Suppressor macrophage treated with lipopolysaccharide for 1 hour (primary cell): ENCODE measurements at regions not wholly inside any gene's neighbourhood (a gene's known extent, or its start where the extent isn't known, plus 50 kb on each side); places are given as distances from the start of the nearest gene placed in this dataset.

Source experiments
- DNase-seq, 3 donors: peaks; one replicate each; pipeline ENCODE4 v3.0.0-alpha.2; 2020 to 2022

- DNase-seq: no peak
Measured at GRCh38 chr17:77864234-77865111, 94.0 kb upstream of the TNRC6C start.

GRCh38 chr17:77865112-77865611, 93.3 kb upstream of the TNRC6C start:
- DNase-seq: no peak

- no peak for DNase-seq
Measured at GRCh38 chr17:77865716-77866115, 92.8 kb upstream of the TNRC6C start.

GRCh38 chr17:77867308-77867781, 91.2 kb upstream of the TNRC6C start:
- DNase-seq: peak; percentile 76 to 92 (median 89)

- DNase-seq: no peak
Measured at GRCh38 chr17:77867976-77868713, 90.4 kb upstream of the TNRC6C start.

- DNase-seq: no peak
Measured at GRCh38 chr17:77869041-77869599, 89.4 kb upstream of the TNRC6C start.

- peak; percentile 77 to 81 (median 80) for DNase-seq
Measured at GRCh38 chr17:77869665-77870132, 88.8 kb upstream of the TNRC6C start.

GRCh38 chr17:77872199-77872598, 86.3 kb upstream of the TNRC6C start:
- no peak for DNase-seq

- no peak for DNase-seq
Measured at GRCh38 chr17:77872714-77873499, 85.6 kb upstream of the TNRC6C start.

- DNase-seq: no peak
Measured at GRCh38 chr17:77873500-77874302, 84.8 kb upstream of the TNRC6C start.

- no peak for DNase-seq
Measured at GRCh38 chr17:77874303-77875050, 84.0 kb upstream of the TNRC6C start.

- DNase-seq: no peak
Measured at GRCh38 chr17:77875051-77875780, 83.3 kb upstream of the TNRC6C start.

- peak; percentile 71 to 81 (median 72) for DNase-seq
Measured at GRCh38 chr17:77875881-77876509, 82.5 kb upstream of the TNRC6C start.

- peak in 1 of 3 donors; percentile 33 for DNase-seq
Measured at GRCh38 chr17:77877036-77877435, 81.5 kb upstream of the TNRC6C start.

GRCh38 chr17:77877646-77878355, 80.7 kb upstream of the TNRC6C start:
- DNase-seq: no peak

- DNase-seq: no peak
Measured at GRCh38 chr17:77879226-77879895, 79.1 kb upstream of the TNRC6C start.

GRCh38 chr17:77879896-77880280, 78.6 kb upstream of the TNRC6C start:
- DNase-seq: no peak
